ENCODE measurements at regions not wholly inside any gene's neighbourhood (a gene's known extent, or its start where the extent isn't known, plus 50 kb on each side); places are given as distances from the start of the nearest gene placed in this dataset.

DNA sequence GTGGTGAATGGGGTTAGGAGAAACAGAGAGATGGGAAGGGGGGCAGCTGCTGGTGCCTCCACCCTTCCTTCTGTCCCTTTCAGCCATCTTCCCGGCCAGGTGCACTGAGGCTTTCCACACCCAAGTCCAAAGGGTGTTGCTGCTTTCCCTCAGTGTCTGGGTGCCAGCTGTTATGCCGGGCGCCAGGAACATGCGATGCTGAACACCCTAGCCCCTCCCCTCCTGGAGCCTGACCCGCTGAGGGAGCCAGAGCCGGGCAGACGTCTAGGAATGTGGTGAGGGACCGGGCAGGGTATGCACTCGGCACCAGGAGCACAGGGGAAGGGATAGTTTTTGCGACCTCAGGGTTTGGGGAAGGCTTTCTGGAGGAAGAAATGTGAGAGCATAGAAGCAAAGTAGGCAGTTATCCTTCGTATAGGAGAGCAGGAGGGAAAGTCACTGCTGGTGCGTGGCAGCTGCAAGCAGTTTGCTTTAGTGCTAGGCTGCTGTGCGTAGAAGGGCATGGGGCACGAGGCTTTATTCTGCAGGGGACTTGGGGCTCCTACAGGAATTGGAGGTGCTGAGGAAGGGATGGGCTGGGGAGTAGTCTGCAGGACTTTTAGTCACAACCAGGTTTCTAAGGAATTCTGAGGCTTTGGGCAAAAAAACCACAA is 147.7 kb downstream of the TSN start (continued):
- TF ChIP-seq, protein P1, sequence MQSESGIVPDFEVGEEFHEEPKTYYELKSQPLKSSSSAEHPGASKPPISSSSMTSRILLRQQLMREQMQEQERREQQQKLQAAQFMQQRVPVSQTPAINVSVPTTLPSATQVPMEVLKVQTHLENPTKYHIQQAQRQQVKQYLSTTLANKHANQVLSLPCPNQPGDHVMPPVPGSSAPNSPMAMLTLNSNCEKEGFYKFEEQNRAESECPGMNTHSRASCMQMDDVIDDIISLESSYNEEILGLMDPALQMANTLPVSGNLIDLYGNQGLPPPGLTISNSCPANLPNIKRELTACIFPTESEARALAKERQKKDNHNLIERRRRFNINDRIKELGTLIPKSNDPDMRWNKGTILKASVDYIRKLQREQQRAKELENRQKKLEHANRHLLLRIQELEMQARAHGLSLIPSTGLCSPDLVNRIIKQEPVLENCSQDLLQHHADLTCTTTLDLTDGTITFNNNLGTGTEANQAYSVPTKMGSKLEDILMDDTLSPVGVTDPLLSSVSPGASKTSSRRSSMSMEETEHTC (IDR thresholded peaks at IDR 0.05), result no peak
- TF ChIP-seq ZNF785 (CRISPR knock-in tag; IDR thresholded peaks at IDR 0.05), result no peak
- TF ChIP-seq PCBP1 (IDR thresholded peaks at IDR 0.05; ENCODE audit: low read depth, low read length, poor library complexity, severe bottlenecking), result no peak

DNA sequence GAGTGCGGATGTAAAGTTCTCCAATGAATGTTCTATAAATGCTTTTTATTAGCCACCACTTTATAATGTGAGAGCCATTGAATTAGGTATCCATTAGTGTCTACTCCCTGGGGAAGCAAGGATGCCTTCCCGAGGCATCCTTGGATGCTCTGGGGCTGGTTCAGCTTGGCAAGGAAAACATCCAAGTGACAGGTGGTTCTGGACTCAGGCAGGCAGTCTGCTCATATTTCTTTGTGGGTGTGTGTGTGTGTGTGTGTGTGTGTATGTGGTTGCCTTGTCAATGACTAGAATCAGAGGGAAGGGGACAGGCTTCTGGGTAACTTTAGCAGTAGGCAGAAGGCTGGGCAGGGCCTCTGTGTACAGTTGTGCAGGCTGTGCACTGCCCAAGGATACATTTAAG is 149.2 kb downstream of the TSN start:
- no peak for FAIRE-seq
- Histone ChIP-seq H3K27me3 (ENCODE audit: control insufficient read depth in 2 of 2, insufficient read depth in 2 of 2, low read length in 2 of 2) (peaks cover 0 to 31% of the 10 kb centered on the region in 2 experiments; a peak in 3 of 5 replicates), H3K4me1 (replicated peaks in 1 of 2; ENCODE audit: control insufficient read depth in 2 of 2, insufficient read depth in 2 of 2, low read length in 2 of 2) (peaks cover 0 to 10% of the 10 kb centered on the region in 2 experiments; a peak in 1 of 5 replicates), H3K9me1 (ENCODE audit: control insufficient read depth, insufficient read depth, low read length) (no peaks in the 10 kb centered on the region), H3K79me2 (ENCODE audit: control insufficient read depth, insufficient read depth, low read length) (no peaks in the 10 kb centered on the region), H2AFZ (ENCODE audit: low read depth, low read length) (no peak overlapping the region), H3K9ac (ENCODE audit: insufficient read depth in 1 of 2, low read depth in 2 of 2, low read length in 2 of 2) (no peak overlapping the region), H3K4me2 (ENCODE audit: insufficient read depth, low read length) (no peak overlapping the region), H3K9me3 (replicated peaks; ENCODE audit: control insufficient read depth, insufficient read depth, low read depth, low read length) (no peaks in the 10 kb centered on the region), H4K20me1 (replicated peaks; ENCODE audit: control insufficient read depth, insufficient read depth, low read length) (0 out of 2 replicates have a peak, but pooled peaks cover 3% of the 10 kb centered on the region), H3K4me3 (no peak overlapping the region), H3K27ac (ENCODE audit: extremely low read depth, low read depth, low read length) (no peak overlapping the region), H3K36me3 (ENCODE audit: control insufficient read depth, insufficient read depth, low read length) (no peaks in the 10 kb centered on the region)
- 7% methylated on average over 2 of the region's 2 CpGs for WGBS (ENCODE audit: insufficient coverage, low coverage, missing lambda C conversion rate)
- no peak for ATAC-seq
- intact Hi-C loops (cut with micrococcal nuclease), result loop anchor here (5.0 kb wide), 1 partner anchor 68 kb away; no protein-coding TSS in a partner anchor
- ChIA-PET CTCF (ENCODE audit: low intra/inter-chr PET ratio) (no interaction called here), POLR2A (no interaction called here)
- BruUV-seq (replicated peaks), result no TSS peak
- in situ Hi-C loops (cut with MboI), result no loop called here
- no peak for DNase-seq (ENCODE audit: extremely low read depth in 1 of 4, low spot score in 3 of 4)
- no peak for TF ChIP-seq RFX5 (IDR thresholded peaks at IDR 0.05; ENCODE audit: low read depth, low read length)
- TF ChIP-seq, protein P2, sequence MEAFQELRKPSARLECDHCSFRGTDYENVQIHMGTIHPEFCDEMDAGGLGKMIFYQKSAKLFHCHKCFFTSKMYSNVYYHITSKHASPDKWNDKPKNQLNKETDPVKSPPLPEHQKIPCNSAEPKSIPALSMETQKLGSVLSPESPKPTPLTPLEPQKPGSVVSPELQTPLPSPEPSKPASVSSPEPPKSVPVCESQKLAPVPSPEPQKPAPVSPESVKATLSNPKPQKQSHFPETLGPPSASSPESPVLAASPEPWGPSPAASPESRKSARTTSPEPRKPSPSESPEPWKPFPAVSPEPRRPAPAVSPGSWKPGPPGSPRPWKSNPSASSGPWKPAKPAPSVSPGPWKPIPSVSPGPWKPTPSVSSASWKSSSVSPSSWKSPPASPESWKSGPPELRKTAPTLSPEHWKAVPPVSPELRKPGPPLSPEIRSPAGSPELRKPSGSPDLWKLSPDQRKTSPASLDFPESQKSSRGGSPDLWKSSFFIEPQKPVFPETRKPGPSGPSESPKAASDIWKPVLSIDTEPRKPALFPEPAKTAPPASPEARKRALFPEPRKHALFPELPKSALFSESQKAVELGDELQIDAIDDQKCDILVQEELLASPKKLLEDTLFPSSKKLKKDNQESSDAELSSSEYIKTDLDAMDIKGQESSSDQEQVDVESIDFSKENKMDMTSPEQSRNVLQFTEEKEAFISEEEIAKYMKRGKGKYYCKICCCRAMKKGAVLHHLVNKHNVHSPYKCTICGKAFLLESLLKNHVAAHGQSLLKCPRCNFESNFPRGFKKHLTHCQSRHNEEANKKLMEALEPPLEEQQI (IDR thresholded peaks at IDR 0.05), result no peak
- no peak for TF ChIP-seq ZNF644 (tag; IDR thresholded peaks at IDR 0.05; ENCODE audit: low read depth)
- TF ChIP-seq TEAD1 (CRISPR knock-in tag; IDR thresholded peaks at IDR 0.05), result no peak
- TF ChIP-seq NCOA6 (IDR thresholded peaks at IDR 0.05), result no peak
- TF ChIP-seq NFE2L1 (tag; IDR thresholded peaks at IDR 0.05; ENCODE audit: borderline replicate concordance, low read depth), result no peak
- no peak for TF ChIP-seq ZFX (CRISPR knock-in tag; IDR thresholded peaks at IDR 0.05)
- TF ChIP-seq, protein P3, sequence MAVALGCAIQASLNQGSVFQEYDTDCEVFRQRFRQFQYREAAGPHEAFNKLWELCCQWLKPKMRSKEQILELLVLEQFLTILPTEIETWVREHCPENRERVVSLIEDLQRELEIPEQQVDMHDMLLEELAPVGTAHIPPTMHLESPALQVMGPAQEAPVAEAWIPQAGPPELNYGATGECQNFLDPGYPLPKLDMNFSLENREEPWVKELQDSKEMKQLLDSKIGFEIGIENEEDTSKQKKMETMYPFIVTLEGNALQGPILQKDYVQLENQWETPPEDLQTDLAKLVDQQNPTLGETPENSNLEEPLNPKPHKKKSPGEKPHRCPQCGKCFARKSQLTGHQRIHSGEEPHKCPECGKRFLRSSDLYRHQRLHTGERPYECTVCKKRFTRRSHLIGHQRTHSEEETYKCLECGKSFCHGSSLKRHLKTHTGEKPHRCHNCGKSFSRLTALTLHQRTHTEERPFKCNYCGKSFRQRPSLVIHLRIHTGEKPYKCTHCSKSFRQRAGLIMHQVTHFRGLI (CRISPR knock-in tag; IDR thresholded peaks at IDR 0.05), result no peak
- no peak for TF ChIP-seq FOXJ2 (tag; IDR thresholded peaks at IDR 0.05)
- TF ChIP-seq ZKSCAN3 (CRISPR knock-in tag; IDR thresholded peaks at IDR 0.05), result no peak
- TF ChIP-seq, protein P4, sequence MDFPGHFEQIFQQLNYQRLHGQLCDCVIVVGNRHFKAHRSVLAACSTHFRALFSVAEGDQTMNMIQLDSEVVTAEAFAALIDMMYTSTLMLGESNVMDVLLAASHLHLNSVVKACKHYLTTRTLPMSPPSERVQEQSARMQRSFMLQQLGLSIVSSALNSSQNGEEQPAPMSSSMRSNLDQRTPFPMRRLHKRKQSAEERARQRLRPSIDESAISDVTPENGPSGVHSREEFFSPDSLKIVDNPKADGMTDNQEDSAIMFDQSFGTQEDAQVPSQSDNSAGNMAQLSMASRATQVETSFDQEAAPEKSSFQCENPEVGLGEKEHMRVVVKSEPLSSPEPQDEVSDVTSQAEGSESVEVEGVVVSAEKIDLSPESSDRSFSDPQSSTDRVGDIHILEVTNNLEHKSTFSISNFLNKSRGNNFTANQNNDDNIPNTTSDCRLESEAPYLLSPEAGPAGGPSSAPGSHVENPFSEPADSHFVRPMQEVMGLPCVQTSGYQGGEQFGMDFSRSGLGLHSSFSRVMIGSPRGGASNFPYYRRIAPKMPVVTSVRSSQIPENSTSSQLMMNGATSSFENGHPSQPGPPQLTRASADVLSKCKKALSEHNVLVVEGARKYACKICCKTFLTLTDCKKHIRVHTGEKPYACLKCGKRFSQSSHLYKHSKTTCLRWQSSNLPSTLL (IDR thresholded peaks at IDR 0.05), result no peak
